GM12878 (cell line): ENCODE measurements at regions not wholly inside any gene's neighbourhood (a gene's known extent, or its start where the extent isn't known, plus 50 kb on each side); places are given as distances from the start of the nearest gene placed in this dataset.

Experiments
- ATAC-seq: fragments of 200-7000 bp; cut with Tn5 transposase; 3 replicates; pipeline ENCODE4 v1.9.1; 2020; ENCODE audit warnings: mild to moderate bottlenecking, moderate library complexity
- BruUV-seq: library from RNA; stranded (reverse); fragments of 400-500 nt; replicated peaks from 2 replicates; lab custom pipeline; 2021; lab: Mats Ljungman, UMichigan
- CTCF ChIA-PET: fragments of 300-600 bp; sonication (Branson Sonifier 250); formaldehyde crosslinking; extraction: SDS; loops from one replicate; lab custom pipeline; 2021; ENCODE audit warnings: inconsistent platforms; lab: Yijun Ruan, JAX
- POLR2A ChIA-PET: fragments of 350-600 bp; formaldehyde crosslinking; extraction: SDS; loops from one replicate; lab custom pipeline; 2021; ENCODE audit warnings: inconsistent platforms; lab: Charles Lee
- RAD21 ChIA-PET: fragments of 300-600 bp; sonication (Branson Sonifier 250); formaldehyde crosslinking; loops from one replicate; lab custom pipeline; 2023; ENCODE audit warnings: antibody characterized with exemption; ENCODE audit not compliant: unreplicated experiment; lab: Charles Lee
- SMC1A ChIA-PET: fragments of 300-600 bp; sonication (Branson Sonifier 250); formaldehyde crosslinking; loops from one replicate; lab custom pipeline; 2023; ENCODE audit not compliant: unreplicated experiment, uncharacterized antibody; lab: Charles Lee
- DNase-seq: peaks from one replicate; pipeline ENCODE4 v3.0.0-alpha.2; 2011; ENCODE audit warnings: low read depth, low spot score
- FAIRE-seq: peaks from 3 replicates; lab custom pipeline; 2011; peaks lifted over from hg19 to GRCh38; lab: Jason Lieb, UNC
- H2AFZ ChIP-seq: 2 replicates; pipeline ENCODE4 v1.6.0; 2011; ENCODE audit warnings: low read depth, low read length, control low read depth; ENCODE audit not compliant: control insufficient read depth
- H3K27ac ChIP-seq: 2 replicates; pipeline ENCODE4 v1.5.1; 2011; ENCODE audit warnings: control low read depth; ENCODE audit not compliant: control insufficient read depth, insufficient read depth
- H3K27me3 ChIP-seq, 2 experiments: replicated peaks in 1 of 2; 2 replicates each; pipeline versions ENCODE4 v1.6.0 to v1.6.1; 2011; ENCODE audit warnings: low read length in 1 of 2; ENCODE audit not compliant: control insufficient read depth in 2 of 2, insufficient read depth in 2 of 2
- H3K36me3 ChIP-seq, 2 experiments: 2 replicates each; pipeline ENCODE4 v1.5.1; 2011; ENCODE audit warnings: low read length in 1 of 2; ENCODE audit not compliant: control insufficient read depth in 2 of 2, insufficient read depth in 2 of 2
- H3K4me1 ChIP-seq: 2 replicates; pipeline ENCODE4 v1.6.1; 2011; ENCODE audit warnings: mild to moderate bottlenecking, low read length, moderate library complexity, mixed read lengths; ENCODE audit not compliant: control insufficient read depth, insufficient read depth
- H3K4me2 ChIP-seq: 2 replicates; pipeline ENCODE4 v1.6.0; 2011; ENCODE audit warnings: control low read depth; ENCODE audit not compliant: control insufficient read depth, insufficient read depth
- H3K4me3 ChIP-seq: fragments of 200-600 bp; sonication (generic); 2 replicates; pipeline ENCODE4 v1.5.1; 2016
- H3K79me2 ChIP-seq: 2 replicates; pipeline ENCODE4 v1.6.0; 2011; ENCODE audit warnings: low read length; ENCODE audit not compliant: control insufficient read depth, insufficient read depth
- H3K9ac ChIP-seq: 2 replicates; pipeline ENCODE4 v1.8.0; 2011; ENCODE audit warnings: low read length, control low read depth, mixed read lengths; ENCODE audit not compliant: control insufficient read depth, insufficient read depth
- H3K9me3 ChIP-seq: replicated peaks from 3 replicates; pipeline ENCODE4 v1.5.1; 2011; ENCODE audit warnings: mild to moderate bottlenecking, low read length; ENCODE audit not compliant: control insufficient read depth, insufficient read depth
- H4K20me1 ChIP-seq: 2 replicates; pipeline ENCODE4 v1.6.0; 2011; ENCODE audit not compliant: control insufficient read depth, insufficient read depth
- CBFB ChIP-seq: IDR thresholded peaks from 2 replicates; pipeline ENCODE4 v1.6.1; 2016; ENCODE audit warnings: antibody characterized with exemption, low read depth
- EGR1 ChIP-seq, 2 experiments: IDR thresholded peaks; 1 replicate in 1 of 2; 2 replicates in 1 of 2; pipeline ENCODE4 v1.6.1; 2011 to 2012; ENCODE audit warnings: low read depth in 2 of 2, low read length in 2 of 2, borderline replicate concordance in 1 of 2, mild to moderate bottlenecking in 1 of 2, moderate library complexity in 1 of 2
- GABPA ChIP-seq: IDR thresholded peaks from 2 replicates; pipeline ENCODE4 v1.6.1; 2014; ENCODE audit warnings: antibody characterized with exemption, low read depth, mild to moderate bottlenecking, inconsistent platforms
- KAT2A ChIP-seq: conservative IDR thresholded peaks from 2 replicates; pipeline ENCODE4 v1.6.1; 2011; ENCODE audit warnings: low read depth, low read length; ENCODE audit not compliant: control insufficient read depth
- MEF2B ChIP-seq: fragments of 450-650 bp; IDR thresholded peaks from 2 replicates; pipeline ENCODE4 v1.6.1; 2018; ENCODE audit warnings: mild to moderate bottlenecking, moderate library complexity; ENCODE audit not compliant: partially characterized antibody, poor library complexity, severe bottlenecking
- MYC ChIP-seq: IDR thresholded peaks from 2 replicates; pipeline ENCODE4 v1.6.1; 2011; ENCODE audit warnings: mild to moderate bottlenecking, low read length, moderate library complexity, inconsistent platforms; ENCODE audit not compliant: insufficient read depth, insufficient replicate concordance, insufficient read length, severe bottlenecking
- NR2F1 ChIP-seq: fragments of 450-650 bp; conservative IDR thresholded peaks from 2 replicates; pipeline ENCODE4 v1.6.1; 2017; ENCODE audit warnings: mild to moderate bottlenecking
- RAD51 ChIP-seq: fragments of 450-650 bp; IDR thresholded peaks from 2 replicates; pipeline ENCODE4 v1.6.1; 2016; ENCODE audit warnings: moderate library complexity, mild to moderate bottlenecking, inconsistent platforms
- SPI1 ChIP-seq: IDR thresholded peaks from 2 replicates; pipeline ENCODE4 v1.6.1; 2011; ENCODE audit warnings: low read depth, mild to moderate bottlenecking, low read length, moderate library complexity, borderline replicate concordance; ENCODE audit not compliant: insufficient read depth
- WGBS: methylation state at CpG from one replicate; pipeline ENCODE4 v1.1.6; 2016; ENCODE audit warnings: low lambda C conversion rate; ENCODE audit not compliant: insufficient replicate concordance, insufficient coverage; ENCODE audit errors: missing lambda C conversion rate; 5-methylcytosine and 5-hydroxymethylcytosine counted together
- in situ Hi-C: fragments of 300-500 bp; cut with MboI; formaldehyde crosslinking; loops from 9 replicates; pipeline ENCODE4 v1.14.3; 2018; ENCODE audit warnings: mixed read lengths
- intact Hi-C: fragments of 100-400 bp; cut with micrococcal nuclease; formaldehyde crosslinking; loops from one replicate; pipeline ENCODE4 v1.14.2; 2022; ENCODE audit not compliant: unreplicated experiment
- TF ChIP-seq, protein P1 (sequence below): fragments of 450-650 bp; IDR thresholded peaks from 2 replicates; pipeline ENCODE4 v1.6.1; 2014; ENCODE audit warnings: mild to moderate bottlenecking
- TF ChIP-seq, protein P2 (sequence below): fragments of 450-650 bp; IDR thresholded peaks from 2 replicates; pipeline ENCODE4 v1.6.1; 2017; ENCODE audit warnings: mild to moderate bottlenecking
- TF ChIP-seq, protein P3 (sequence below): fragments of 450-650 bp; formaldehyde crosslinking; IDR thresholded peaks from 2 replicates; pipeline ENCODE4 v1.5.0; 2022; ENCODE audit warnings: mild to moderate bottlenecking, missing genetic modification characterization
- TF ChIP-seq, protein P4 (sequence below): fragments of 450-650 bp; IDR thresholded peaks from 2 replicates; pipeline ENCODE4 v1.6.1; 2017; ENCODE audit warnings: antibody characterized with exemption, mild to moderate bottlenecking, moderate library complexity

DNA sequence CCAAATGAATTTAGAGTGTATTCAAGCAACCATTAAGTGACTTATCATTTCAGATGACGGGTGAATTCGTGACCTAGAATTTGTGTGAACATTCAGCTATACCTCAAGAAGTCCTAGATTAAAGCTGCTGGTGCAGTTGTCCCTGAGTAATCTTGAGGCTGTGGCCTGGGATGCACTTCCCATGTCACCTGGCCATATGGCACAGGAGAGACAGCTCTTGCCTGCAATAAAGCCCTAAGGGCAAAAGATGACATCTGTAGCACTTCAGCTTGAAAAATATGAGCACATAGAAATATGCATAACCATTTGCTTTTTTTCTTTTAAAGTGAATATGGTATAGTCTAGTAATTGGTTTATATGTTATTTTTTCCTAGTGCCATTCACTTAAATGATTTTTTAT is 125.8 kb downstream of the FHDC1 start:
- SMC1A ChIA-PET: no interaction called here
- no peak overlapping the region for H3K4me3 ChIP-seq
- H3K36me3 ChIP-seq: no peaks in the 10 kb centered on the region
- WGBS: 37% methylated on average over 2 of the region's 2 CpGs
- FAIRE-seq: no peak
- no peak overlapping the region for H2AFZ ChIP-seq
- no peaks in the 10 kb centered on the region for H3K79me2 ChIP-seq
- CTCF ChIA-PET: no interaction called here
- BruUV-seq: no TSS peak
- no peaks in the 10 kb centered on the region for H3K4me1 ChIP-seq
- no peak for ATAC-seq
- no peaks in the 10 kb centered on the region for H4K20me1 ChIP-seq
- no peak overlapping the region for H3K4me2 ChIP-seq
- H3K27me3 ChIP-seq: no peaks in the 10 kb centered on the region
- DNase-seq: no peak
- H3K27ac ChIP-seq: no peak overlapping the region
- H3K9ac ChIP-seq: no peak overlapping the region
- no peaks in the 10 kb centered on the region for H3K9me3 ChIP-seq
- POLR2A ChIA-PET: no interaction called here
- TF ChIP-seq, protein P1, sequence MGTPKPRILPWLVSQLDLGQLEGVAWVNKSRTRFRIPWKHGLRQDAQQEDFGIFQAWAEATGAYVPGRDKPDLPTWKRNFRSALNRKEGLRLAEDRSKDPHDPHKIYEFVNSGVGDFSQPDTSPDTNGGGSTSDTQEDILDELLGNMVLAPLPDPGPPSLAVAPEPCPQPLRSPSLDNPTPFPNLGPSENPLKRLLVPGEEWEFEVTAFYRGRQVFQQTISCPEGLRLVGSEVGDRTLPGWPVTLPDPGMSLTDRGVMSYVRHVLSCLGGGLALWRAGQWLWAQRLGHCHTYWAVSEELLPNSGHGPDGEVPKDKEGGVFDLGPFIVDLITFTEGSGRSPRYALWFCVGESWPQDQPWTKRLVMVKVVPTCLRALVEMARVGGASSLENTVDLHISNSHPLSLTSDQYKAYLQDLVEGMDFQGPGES: no peak
- TF ChIP-seq, protein P2, sequence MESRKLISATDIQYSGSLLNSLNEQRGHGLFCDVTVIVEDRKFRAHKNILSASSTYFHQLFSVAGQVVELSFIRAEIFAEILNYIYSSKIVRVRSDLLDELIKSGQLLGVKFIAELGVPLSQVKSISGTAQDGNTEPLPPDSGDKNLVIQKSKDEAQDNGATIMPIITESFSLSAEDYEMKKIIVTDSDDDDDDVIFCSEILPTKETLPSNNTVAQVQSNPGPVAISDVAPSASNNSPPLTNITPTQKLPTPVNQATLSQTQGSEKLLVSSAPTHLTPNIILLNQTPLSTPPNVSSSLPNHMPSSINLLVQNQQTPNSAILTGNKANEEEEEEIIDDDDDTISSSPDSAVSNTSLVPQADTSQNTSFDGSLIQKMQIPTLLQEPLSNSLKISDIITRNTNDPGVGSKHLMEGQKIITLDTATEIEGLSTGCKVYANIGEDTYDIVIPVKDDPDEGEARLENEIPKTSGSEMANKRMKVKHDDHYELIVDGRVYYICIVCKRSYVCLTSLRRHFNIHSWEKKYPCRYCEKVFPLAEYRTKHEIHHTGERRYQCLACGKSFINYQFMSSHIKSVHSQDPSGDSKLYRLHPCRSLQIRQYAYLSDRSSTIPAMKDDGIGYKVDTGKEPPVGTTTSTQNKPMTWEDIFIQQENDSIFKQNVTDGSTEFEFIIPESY: no peak
- TF ChIP-seq KAT2A (no peak), NR2F1 (no peak), CBFB (no peak), MEF2B (no peak), SPI1 (no peak), MYC (no peak), GABPA (no peak), RAD51 (no peak), EGR1 (IDR thresholded peaks at IDR 0.05; ENCODE audit: borderline replicate concordance in 1 of 2, low read depth in 2 of 2, low read length in 2 of 2) (no peak)
- TF ChIP-seq, protein P3, sequence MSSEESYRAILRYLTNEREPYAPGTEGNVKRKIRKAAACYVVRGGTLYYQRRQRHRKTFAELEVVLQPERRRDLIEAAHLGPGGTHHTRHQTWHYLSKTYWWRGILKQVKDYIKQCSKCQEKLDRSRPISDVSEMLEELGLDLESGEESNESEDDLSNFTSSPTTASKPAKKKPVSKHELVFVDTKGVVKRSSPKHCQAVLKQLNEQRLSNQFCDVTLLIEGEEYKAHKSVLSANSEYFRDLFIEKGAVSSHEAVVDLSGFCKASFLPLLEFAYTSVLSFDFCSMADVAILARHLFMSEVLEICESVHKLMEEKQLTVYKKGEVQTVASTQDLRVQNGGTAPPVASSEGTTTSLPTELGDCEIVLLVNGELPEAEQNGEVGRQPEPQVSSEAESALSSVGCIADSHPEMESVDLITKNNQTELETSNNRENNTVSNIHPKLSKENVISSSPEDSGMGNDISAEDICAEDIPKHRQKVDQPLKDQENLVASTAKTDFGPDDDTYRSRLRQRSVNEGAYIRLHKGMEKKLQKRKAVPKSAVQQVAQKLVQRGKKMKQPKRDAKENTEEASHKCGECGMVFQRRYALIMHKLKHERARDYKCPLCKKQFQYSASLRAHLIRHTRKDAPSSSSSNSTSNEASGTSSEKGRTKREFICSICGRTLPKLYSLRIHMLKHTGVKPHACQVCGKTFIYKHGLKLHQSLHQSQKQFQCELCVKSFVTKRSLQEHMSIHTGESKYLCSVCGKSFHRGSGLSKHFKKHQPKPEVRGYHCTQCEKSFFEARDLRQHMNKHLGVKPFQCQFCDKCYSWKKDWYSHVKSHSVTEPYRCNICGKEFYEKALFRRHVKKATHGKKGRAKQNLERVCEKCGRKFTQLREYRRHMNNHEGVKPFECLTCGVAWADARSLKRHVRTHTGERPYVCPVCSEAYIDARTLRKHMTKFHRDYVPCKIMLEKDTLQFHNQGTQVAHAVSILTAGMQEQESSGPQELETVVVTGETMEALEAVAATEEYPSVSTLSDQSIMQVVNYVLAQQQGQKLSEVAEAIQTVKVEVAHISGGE: no peak
- TF ChIP-seq, protein P4, sequence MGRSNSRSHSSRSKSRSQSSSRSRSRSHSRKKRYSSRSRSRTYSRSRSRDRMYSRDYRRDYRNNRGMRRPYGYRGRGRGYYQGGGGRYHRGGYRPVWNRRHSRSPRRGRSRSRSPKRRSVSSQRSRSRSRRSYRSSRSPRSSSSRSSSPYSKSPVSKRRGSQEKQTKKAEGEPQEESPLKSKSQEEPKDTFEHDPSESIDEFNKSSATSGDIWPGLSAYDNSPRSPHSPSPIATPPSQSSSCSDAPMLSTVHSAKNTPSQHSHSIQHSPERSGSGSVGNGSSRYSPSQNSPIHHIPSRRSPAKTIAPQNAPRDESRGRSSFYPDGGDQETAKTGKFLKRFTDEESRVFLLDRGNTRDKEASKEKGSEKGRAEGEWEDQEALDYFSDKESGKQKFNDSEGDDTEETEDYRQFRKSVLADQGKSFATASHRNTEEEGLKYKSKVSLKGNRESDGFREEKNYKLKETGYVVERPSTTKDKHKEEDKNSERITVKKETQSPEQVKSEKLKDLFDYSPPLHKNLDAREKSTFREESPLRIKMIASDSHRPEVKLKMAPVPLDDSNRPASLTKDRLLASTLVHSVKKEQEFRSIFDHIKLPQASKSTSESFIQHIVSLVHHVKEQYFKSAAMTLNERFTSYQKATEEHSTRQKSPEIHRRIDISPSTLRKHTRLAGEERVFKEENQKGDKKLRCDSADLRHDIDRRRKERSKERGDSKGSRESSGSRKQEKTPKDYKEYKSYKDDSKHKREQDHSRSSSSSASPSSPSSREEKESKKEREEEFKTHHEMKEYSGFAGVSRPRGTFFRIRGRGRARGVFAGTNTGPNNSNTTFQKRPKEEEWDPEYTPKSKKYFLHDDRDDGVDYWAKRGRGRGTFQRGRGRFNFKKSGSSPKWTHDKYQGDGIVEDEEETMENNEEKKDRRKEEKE: no peak
- TF ChIP-seq, all 136 proteins: peak for 0
- intact Hi-C loops: no loop called here
- in situ Hi-C loops: no loop called here
- RAD21 ChIA-PET: no interaction called here
